ENCODE measurements at regions not wholly inside any gene's neighbourhood (a gene's known extent, or its start where the extent isn't known, plus 50 kb on each side); places are given as distances from the start of the nearest gene placed in this dataset.

GRCh38 chr19:32104850-32105235 lies 240.6 kb upstream of the ZNF507 start:
- DNase-seq (ENCODE audit: low spot score): no peak
- Histone ChIP-seq H2BK5ac (ENCODE audit: low read length) (no peak overlapping the region), H3K9me3 (replicated peaks in 1 of 2; ENCODE audit: control insufficient read depth in 2 of 2, insufficient read depth in 1 of 2, low read depth in 1 of 2, low read length in 2 of 2) (peaks cover 0 to 2% of the 10 kb centered on the region in 2 donors), H4K8ac (ENCODE audit: low read depth, low read length) (no peak overlapping the region), H3K9ac (ENCODE audit: low read depth, low read length, poor library complexity) (no peak overlapping the region), H2AK5ac (ENCODE audit: low read depth, low read length) (no peak overlapping the region), H2BK120ac (ENCODE audit: low read depth, low read length) (no peak overlapping the region), H3K4me2 (ENCODE audit: insufficient read depth, low read length, poor library complexity, severe bottlenecking) (no peak overlapping the region), H3K18ac (ENCODE audit: low read length) (no peak overlapping the region), H3K14ac (ENCODE audit: low read length) (no peak overlapping the region), H3K23ac (ENCODE audit: low read depth, low read length, poor library complexity) (no peak overlapping the region), H3K27ac (replicated peaks; ENCODE audit: low read length) (no peak overlapping the region), H3K4me1 (ENCODE audit: control insufficient read depth in 2 of 2, insufficient read depth in 1 of 2, low read depth in 1 of 2, low read length in 2 of 2) (peaks cover 0 to 8% of the 10 kb centered on the region in 2 donors), H4K91ac (ENCODE audit: low read depth, low read length, poor library complexity) (no peak overlapping the region), H3K4ac (ENCODE audit: low read length) (no peak overlapping the region), H2BK15ac (ENCODE audit: low read length) (no peak overlapping the region), H3K79me1 (ENCODE audit: low read depth, low read length) (no peaks in the 10 kb centered on the region), H3K27me3 (ENCODE audit: control insufficient read depth in 3 of 3, insufficient read depth in 3 of 3, low read depth in 1 of 3, low read length in 3 of 3) (peaks cover 0 to 8% (median 0%) of the 10 kb centered on the region in 3 experiments), H2AFZ (ENCODE audit: low read length) (no peak overlapping the region), H3K36me3 (replicated peaks in 1 of 2; ENCODE audit: control insufficient read depth in 2 of 2, insufficient read depth in 2 of 2, low read length in 2 of 2) (no peaks in the 10 kb centered on the region), H2BK12ac (ENCODE audit: low read length) (no peak overlapping the region), H3K4me3 (ENCODE audit: low read length in 2 of 2) (no peak overlapping the region)
- WGBS, 2 donors (ENCODE audit: extremely low coverage in 2 of 2, insufficient read length in 2 of 2, insufficient replicate concordance in 1 of 2): no CpG with 5 or more reads among the region's 8 CpGs

DNA sequence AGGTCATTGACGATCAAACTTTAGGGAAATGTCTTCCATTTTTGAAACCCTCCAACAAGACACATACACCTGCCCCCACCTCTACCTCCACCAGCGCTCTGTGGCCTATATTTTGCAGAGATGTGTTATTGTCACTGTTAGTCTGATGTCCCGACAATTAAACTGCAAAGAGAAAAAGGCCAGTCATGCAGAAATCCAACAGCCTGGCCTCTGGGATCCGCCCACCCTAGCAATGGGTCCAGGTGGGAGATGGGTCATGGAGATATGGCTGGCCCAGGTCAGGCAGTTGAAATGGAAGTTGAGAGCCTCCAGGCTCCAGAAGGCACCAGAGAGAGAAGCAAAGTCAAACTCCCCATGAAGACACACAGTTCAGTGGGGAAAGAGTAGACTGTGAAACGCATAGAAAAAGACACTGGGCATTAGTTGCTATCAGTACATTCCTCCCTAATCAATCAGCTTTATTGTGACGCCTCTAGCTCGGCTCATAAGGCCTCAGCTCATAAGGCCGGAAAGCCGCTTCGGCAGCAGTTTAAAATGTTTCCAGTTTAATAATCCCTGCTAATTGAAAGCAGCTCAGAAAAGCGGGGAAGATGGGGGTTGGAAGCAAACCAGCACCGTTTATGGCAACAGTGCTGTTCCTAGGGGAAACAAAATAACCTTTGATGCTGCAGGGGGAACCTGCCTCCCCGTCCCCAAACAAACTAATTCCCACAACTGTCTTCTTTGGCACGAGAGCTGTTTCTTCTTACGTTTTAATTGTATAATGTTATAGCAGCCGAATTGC lies 239.7 kb upstream of the ZNF507 start:
- Histone ChIP-seq H2AK5ac (ENCODE audit: low read depth, low read length) (no peak overlapping the region), H3K27me3 (ENCODE audit: control insufficient read depth in 3 of 3, insufficient read depth in 3 of 3, low read depth in 1 of 3, low read length in 3 of 3) (peaks cover 0 to 8% (median 0%) of the 10 kb centered on the region in 3 experiments), H3K14ac (ENCODE audit: low read length) (no peak overlapping the region), H4K8ac (ENCODE audit: low read depth, low read length) (no peak overlapping the region), H3K27ac (replicated peaks; ENCODE audit: low read length) (no peak overlapping the region), H2BK12ac (ENCODE audit: low read length) (no peak overlapping the region), H3K79me1 (ENCODE audit: low read depth, low read length) (no peaks in the 10 kb centered on the region), H2BK120ac (ENCODE audit: low read depth, low read length) (no peak overlapping the region), H3K4me2 (ENCODE audit: insufficient read depth, low read length, poor library complexity, severe bottlenecking) (no peak overlapping the region), H3K36me3 (replicated peaks in 1 of 2; ENCODE audit: control insufficient read depth in 2 of 2, insufficient read depth in 2 of 2, low read length in 2 of 2) (no peaks in the 10 kb centered on the region), H2BK5ac (ENCODE audit: low read length) (no peak overlapping the region), H2BK15ac (ENCODE audit: low read length) (no peak overlapping the region), H3K9ac (ENCODE audit: low read depth, low read length, poor library complexity) (no peak overlapping the region), H3K4ac (ENCODE audit: low read length) (no peak overlapping the region), H3K9me3 (replicated peaks in 1 of 2; ENCODE audit: control insufficient read depth in 2 of 2, insufficient read depth in 1 of 2, low read depth in 1 of 2, low read length in 2 of 2) (peaks cover 0 to under 1% of the 10 kb centered on the region in 2 donors), H4K91ac (ENCODE audit: low read depth, low read length, poor library complexity) (no peak overlapping the region), H3K23ac (ENCODE audit: low read depth, low read length, poor library complexity) (no peak overlapping the region), H3K4me3 (ENCODE audit: low read length in 2 of 2) (no peak overlapping the region), H2AFZ (ENCODE audit: low read length) (no peak overlapping the region), H3K4me1 (ENCODE audit: control insufficient read depth in 2 of 2, insufficient read depth in 1 of 2, low read depth in 1 of 2, low read length in 2 of 2) (peaks cover 0 to 8% of the 10 kb centered on the region in 2 donors), H3K18ac (ENCODE audit: low read length) (no peak overlapping the region)
- no CpG with 5 or more reads among the region's 16 CpGs for WGBS, 2 donors (ENCODE audit: extremely low coverage in 2 of 2, insufficient read length in 2 of 2, insufficient replicate concordance in 1 of 2)
- no peak for DNase-seq (ENCODE audit: low spot score)

DNA sequence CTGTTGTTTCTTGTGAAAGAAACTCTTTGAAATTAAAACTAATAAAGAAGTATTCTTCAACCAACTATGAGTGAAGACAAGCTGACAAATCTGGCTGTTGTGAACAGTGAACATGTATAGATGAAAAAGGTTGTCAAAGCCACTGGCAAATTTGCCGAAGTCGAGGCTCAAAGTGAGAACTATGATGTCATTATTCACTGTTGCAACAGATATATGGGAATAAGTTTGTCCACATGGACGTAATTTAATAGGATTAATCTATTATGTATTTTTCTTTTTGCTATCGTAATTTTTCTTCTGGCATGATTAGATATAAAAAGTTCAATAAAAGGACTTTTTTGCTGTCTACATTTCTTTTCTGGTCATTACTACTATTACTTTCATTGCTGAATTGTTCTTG lies 223.2 kb upstream of the ZNF507 start:
- H2BK15ac ChIP-seq (ENCODE audit: low read length): no peak overlapping the region
- H3K4me3 ChIP-seq (ENCODE audit: low read length in 2 of 2): no peak overlapping the region
- H2BK12ac ChIP-seq (ENCODE audit: low read length): no peak overlapping the region
- H4K91ac ChIP-seq (ENCODE audit: low read depth, low read length, poor library complexity): no peak overlapping the region
- no peaks in the 10 kb centered on the region for H3K27me3 ChIP-seq (ENCODE audit: control insufficient read depth in 3 of 3, insufficient read depth in 3 of 3, low read depth in 1 of 3, low read length in 3 of 3)
- no peak overlapping the region for H3K4me2 ChIP-seq (ENCODE audit: insufficient read depth, low read length, poor library complexity, severe bottlenecking)
- H3K23ac ChIP-seq (ENCODE audit: low read depth, low read length, poor library complexity): no peak overlapping the region
- no peak overlapping the region for H2AFZ ChIP-seq (ENCODE audit: low read length)
- WGBS, 2 donors (ENCODE audit: extremely low coverage in 2 of 2, insufficient read length in 2 of 2, insufficient replicate concordance in 1 of 2): no CpG with 5 or more reads among the region's 4 CpGs
- H2BK120ac ChIP-seq (ENCODE audit: low read depth, low read length): no peak overlapping the region
- DNase-seq (ENCODE audit: low spot score): no peak
- no peaks in the 10 kb centered on the region for H3K79me1 ChIP-seq (ENCODE audit: low read depth, low read length)
- H3K14ac ChIP-seq (ENCODE audit: low read length): no peak overlapping the region
- no peaks in the 10 kb centered on the region for H3K9me3 ChIP-seq (replicated peaks in 1 of 2; ENCODE audit: control insufficient read depth in 2 of 2, insufficient read depth in 1 of 2, low read depth in 1 of 2, low read length in 2 of 2)
- no peak overlapping the region for H3K27ac ChIP-seq (replicated peaks; ENCODE audit: low read length)
- H2AK5ac ChIP-seq (ENCODE audit: low read depth, low read length): no peak overlapping the region
- H3K4me1 ChIP-seq (ENCODE audit: control insufficient read depth in 2 of 2, insufficient read depth in 1 of 2, low read depth in 1 of 2, low read length in 2 of 2): no peaks in the 10 kb centered on the region
- no peak overlapping the region for H3K9ac ChIP-seq (ENCODE audit: low read depth, low read length, poor library complexity)
- no peak overlapping the region for H2BK5ac ChIP-seq (ENCODE audit: low read length)
- no peak overlapping the region for H4K8ac ChIP-seq (ENCODE audit: low read depth, low read length)
- H3K4ac ChIP-seq (ENCODE audit: low read length): no peak overlapping the region
- H3K36me3 ChIP-seq (replicated peaks in 1 of 2; ENCODE audit: control insufficient read depth in 2 of 2, insufficient read depth in 2 of 2, low read length in 2 of 2): no peaks in the 10 kb centered on the region
- no peak overlapping the region for H3K18ac ChIP-seq (ENCODE audit: low read length)

DNA sequence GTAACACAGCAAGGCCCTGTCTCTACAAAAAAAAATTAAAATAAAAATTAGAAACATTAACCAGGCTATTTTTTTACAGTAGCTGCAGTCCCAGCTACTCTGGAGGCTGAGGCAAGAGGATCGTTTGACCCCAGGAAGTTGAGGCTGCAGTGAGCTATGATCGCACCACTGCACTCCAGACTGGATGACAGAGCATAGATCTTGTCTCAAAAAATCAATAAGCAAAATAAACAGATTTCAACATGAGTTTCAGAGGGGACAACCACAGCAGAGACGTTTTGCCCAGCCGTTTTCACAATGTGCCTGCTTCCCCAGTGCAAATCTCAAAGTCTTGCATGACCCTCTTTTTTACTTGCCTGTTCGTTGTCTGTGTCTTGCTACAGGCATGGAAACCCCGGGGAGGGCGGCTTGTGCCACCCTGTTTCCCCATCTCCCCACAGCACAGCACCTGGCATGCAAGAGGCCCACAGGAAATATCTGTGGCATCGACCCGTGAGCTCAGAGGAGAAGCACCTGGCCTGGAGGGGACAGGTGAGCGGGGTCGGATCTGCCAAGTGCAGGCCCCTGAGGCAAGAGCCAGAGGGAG lies 222.0 kb upstream of the ZNF507 start:
- Histone ChIP-seq H3K27me3 (ENCODE audit: control insufficient read depth in 3 of 3, insufficient read depth in 3 of 3, low read depth in 1 of 3, low read length in 3 of 3) (no peaks in the 10 kb centered on the region), H3K9ac (ENCODE audit: low read depth, low read length, poor library complexity) (no peak overlapping the region), H3K14ac (ENCODE audit: low read length) (no peak overlapping the region), H3K9me3 (replicated peaks in 1 of 2; ENCODE audit: control insufficient read depth in 2 of 2, insufficient read depth in 1 of 2, low read depth in 1 of 2, low read length in 2 of 2) (no peaks in the 10 kb centered on the region), H2AK5ac (ENCODE audit: low read depth, low read length) (no peak overlapping the region), H3K4ac (ENCODE audit: low read length) (no peak overlapping the region), H2BK120ac (ENCODE audit: low read depth, low read length) (no peak overlapping the region), H3K23ac (ENCODE audit: low read depth, low read length, poor library complexity) (peak overlapping the region; percentile 55), H2BK12ac (ENCODE audit: low read length) (no peak overlapping the region), H2BK5ac (ENCODE audit: low read length) (peak overlapping the region; percentile 13), H3K27ac (replicated peaks; ENCODE audit: low read length) (no peak overlapping the region), H4K8ac (ENCODE audit: low read depth, low read length) (no peak overlapping the region), H3K79me1 (ENCODE audit: low read depth, low read length) (no peaks in the 10 kb centered on the region), H3K4me2 (ENCODE audit: insufficient read depth, low read length, poor library complexity, severe bottlenecking) (no peak overlapping the region), H4K91ac (ENCODE audit: low read depth, low read length, poor library complexity) (no peak overlapping the region), H3K4me3 (ENCODE audit: low read length in 2 of 2) (no peak overlapping the region), H3K4me1 (ENCODE audit: control insufficient read depth in 2 of 2, insufficient read depth in 1 of 2, low read depth in 1 of 2, low read length in 2 of 2) (no peaks in the 10 kb centered on the region), H2AFZ (ENCODE audit: low read length) (no peak overlapping the region), H3K36me3 (replicated peaks in 1 of 2; ENCODE audit: control insufficient read depth in 2 of 2, insufficient read depth in 2 of 2, low read length in 2 of 2) (no peaks in the 10 kb centered on the region), H3K18ac (ENCODE audit: low read length) (peak overlapping the region; percentile 27), H2BK15ac (ENCODE audit: low read length) (no peak overlapping the region)
- no CpG with 5 or more reads among the region's 11 CpGs for WGBS, 2 donors (ENCODE audit: extremely low coverage in 2 of 2, insufficient read length in 2 of 2, insufficient replicate concordance in 1 of 2)
- DNase-seq (ENCODE audit: low spot score): no peak

All from neuronal stem cell (in vitro differentiated cells).